ENCODE measurements at regions not wholly inside any gene's neighbourhood (a gene's known extent, or its start where the extent isn't known, plus 50 kb on each side); places are given as distances from the start of the nearest gene placed in this dataset.

- POLR2A ChIA-PET: no interaction called here
- H3K79me2 ChIP-seq (ENCODE audit: insufficient read depth, low read depth, low read length): no peaks in the 10 kb centered on the region
- no TSS peak for BruUV-seq (replicated peaks)
- no peaks in the 10 kb centered on the region for H3K36me3 ChIP-seq (ENCODE audit: insufficient read depth, low read length)
- no peak overlapping the region for H3K27ac ChIP-seq (ENCODE audit: low read depth, low read length, poor library complexity, severe bottlenecking)
- no peak for DNase-seq (ENCODE audit: low spot score)
- intact Hi-C loops (cut with micrococcal nuclease; ENCODE audit: unreplicated experiment): no loop called here
- no peaks in the 10 kb centered on the region for H3K4me1 ChIP-seq (ENCODE audit: insufficient read depth, low read length, poor library complexity, severe bottlenecking)
- no peak overlapping the region for H2AFZ ChIP-seq (ENCODE audit: low read length)
- no peak overlapping the region for H3K4me2 ChIP-seq (ENCODE audit: low read length)
- H3K9me3 ChIP-seq (ENCODE audit: low read length): no peaks in the 10 kb centered on the region
- TF ChIP-seq EZH2phosphoT487 (IDR thresholded peaks at IDR 0.05; ENCODE audit: borderline replicate concordance, low read depth, low read length) (no peak), CTCF (conservative IDR thresholded peaks at IDR 0.05; ENCODE audit: low read length) (no peak)
- no peak overlapping the region for H3K4me3 ChIP-seq (ENCODE audit: low read depth, low read length, poor library complexity, severe bottlenecking)
- H4K20me1 ChIP-seq (ENCODE audit: insufficient read depth, low read length): no peaks in the 10 kb centered on the region
- CTCF ChIA-PET (ENCODE audit: unreplicated experiment): no interaction called here
- no peaks in the 10 kb centered on the region for H3K9me2 ChIP-seq (ENCODE audit: insufficient read depth, low read length)
Observed at GRCh38 chr18:41128126-41128525, 826.9 kb upstream of the PIK3C3 start.

GRCh38 chr18:41126541-41127235, 828.3 kb upstream of the PIK3C3 start:
- H2AFZ ChIP-seq (ENCODE audit: low read length): no peak overlapping the region
- H3K9me2 ChIP-seq (ENCODE audit: insufficient read depth, low read length): no peaks in the 10 kb centered on the region
- BruUV-seq (replicated peaks): no TSS peak
- no peak overlapping the region for H3K4me3 ChIP-seq (ENCODE audit: low read depth, low read length, poor library complexity, severe bottlenecking)
- H3K36me3 ChIP-seq (ENCODE audit: insufficient read depth, low read length): no peaks in the 10 kb centered on the region
- no peaks in the 10 kb centered on the region for H4K20me1 ChIP-seq (ENCODE audit: insufficient read depth, low read length)
- no peak for DNase-seq (ENCODE audit: low spot score)
- H3K79me2 ChIP-seq (ENCODE audit: insufficient read depth, low read depth, low read length): no peaks in the 10 kb centered on the region
- no peaks in the 10 kb centered on the region for H3K4me1 ChIP-seq (ENCODE audit: insufficient read depth, low read length, poor library complexity, severe bottlenecking)
- no peak overlapping the region for H3K4me2 ChIP-seq (ENCODE audit: low read length)
- H3K9me3 ChIP-seq (ENCODE audit: low read length): no peaks in the 10 kb centered on the region
- ChIA-PET POLR2A (no interaction called here), CTCF (ENCODE audit: unreplicated experiment) (no interaction called here)
- no peak overlapping the region for H3K27ac ChIP-seq (ENCODE audit: low read depth, low read length, poor library complexity, severe bottlenecking)
- intact Hi-C loops (cut with micrococcal nuclease; ENCODE audit: unreplicated experiment): no loop called here
- TF ChIP-seq CTCF (conservative IDR thresholded peaks at IDR 0.05; ENCODE audit: low read length) (no peak), EZH2phosphoT487 (IDR thresholded peaks at IDR 0.05; ENCODE audit: borderline replicate concordance, low read depth, low read length) (no peak)

- H2AFZ ChIP-seq (ENCODE audit: low read length): no peak overlapping the region
- H4K20me1 ChIP-seq (ENCODE audit: insufficient read depth, low read length): no peaks in the 10 kb centered on the region
- no TSS peak for BruUV-seq (replicated peaks)
- no peak overlapping the region for H3K4me2 ChIP-seq (ENCODE audit: low read length)
- H3K4me3 ChIP-seq (ENCODE audit: low read depth, low read length, poor library complexity, severe bottlenecking): no peak overlapping the region
- DNase-seq (ENCODE audit: low spot score): no peak
- no peaks in the 10 kb centered on the region for H3K79me2 ChIP-seq (ENCODE audit: insufficient read depth, low read depth, low read length)
- intact Hi-C loops (cut with micrococcal nuclease; ENCODE audit: unreplicated experiment): no loop called here
- no peak overlapping the region for H3K27ac ChIP-seq (ENCODE audit: low read depth, low read length, poor library complexity, severe bottlenecking)
- ChIA-PET POLR2A (no interaction called here), CTCF (ENCODE audit: unreplicated experiment) (no interaction called here)
- no peaks in the 10 kb centered on the region for H3K4me1 ChIP-seq (ENCODE audit: insufficient read depth, low read length, poor library complexity, severe bottlenecking)
- H3K9me2 ChIP-seq (ENCODE audit: insufficient read depth, low read length): no peaks in the 10 kb centered on the region
- TF ChIP-seq EZH2phosphoT487 (IDR thresholded peaks at IDR 0.05; ENCODE audit: borderline replicate concordance, low read depth, low read length) (no peak), CTCF (conservative IDR thresholded peaks at IDR 0.05; ENCODE audit: low read length) (no peak)
- no peaks in the 10 kb centered on the region for H3K9me3 ChIP-seq (ENCODE audit: low read length)
- H3K36me3 ChIP-seq (ENCODE audit: insufficient read depth, low read length): no peaks in the 10 kb centered on the region
Observed at GRCh38 chr18:41121116-41121826, 833.8 kb upstream of the PIK3C3 start.
